DND-41 (cell line): ENCODE measurements at regions not wholly inside any gene's neighbourhood (a gene's known extent, or its start where the extent isn't known, plus 50 kb on each side); places are given as distances from the start of the nearest gene placed in this dataset.

ENCODE experiments used
- CTCF ChIP-seq: IDR thresholded peaks from 2 replicates; pipeline ENCODE4 v1.5.1; 2012; ENCODE audit warnings: borderline replicate concordance, low read length, moderate library complexity, mild to moderate bottlenecking; ENCODE audit not compliant: poor library complexity, severe bottlenecking; ENCODE audit errors: extremely low read depth
- EZH2 ChIP-seq: IDR thresholded peaks from 3 replicates; pipeline ENCODE4 v1.6.1; 2012; ENCODE audit warnings: borderline replicate concordance, low read depth, mild to moderate bottlenecking, moderate library complexity, low read length, inconsistent platforms; ENCODE audit not compliant: severe bottlenecking

GRCh38 chr18:44214396-44214795 lies 466.3 kb upstream of the SETBP1 start:
- no peak for TF ChIP-seq CTCF
- no peak for TF ChIP-seq EZH2
